SK-N-SH treated with all-trans-retinoic acid at 6 μM for 48 hours (cell line): ENCODE measurements at regions not wholly inside any gene's neighbourhood (a gene's known extent, or its start where the extent isn't known, plus 50 kb on each side); places are given as distances from the start of the nearest gene placed in this dataset.

Experiments used
- OSR1 ChIP-seq: fragments of 250-450 bp; sonication (Bioruptor Pico); IDR thresholded peaks from 2 replicates; pipeline ENCODE4 v1.8.0; 2022; ENCODE audit warnings: moderate library complexity, mild to moderate bottlenecking, inconsistent platforms
- PATZ1 ChIP-seq: fragments of 250-450 bp; sonication (Bioruptor Pico); IDR thresholded peaks from 2 replicates; pipeline ENCODE4 v1.8.0; 2020; ENCODE audit warnings: mild to moderate bottlenecking, moderate library complexity, borderline replicate concordance

- TF ChIP-seq PATZ1 (CRISPR knock-in tag) (no peak), OSR1 (no peak)
Measured at GRCh38 chr4:111530446-111530845, 614.8 kb upstream of the FAM241A start.
